ENCODE measurements at regions not wholly inside any gene's neighbourhood (a gene's known extent, or its start where the extent isn't known, plus 50 kb on each side); places are given as distances from the start of the nearest gene placed in this dataset.
"Not testable (repeated sequence)": the region's sequence is repeated elsewhere in the genome, so short reads cannot be mapped to it uniquely, and the experiment has no call there.

GRCh38 chr6:148016013-148016412, 326.6 kb upstream of the SASH1 start:
- H3K27me3 ChIP-seq (ENCODE audit: insufficient read depth, low read length, poor library complexity): no peaks in the 10 kb centered on the region
- H3K4me1 ChIP-seq (ENCODE audit: insufficient read depth, low read length): no peaks in the 10 kb centered on the region
- DNase-seq (no peak), ATAC-seq (ENCODE audit: insufficient read depth, low read depth) (no peak)
- no peak overlapping the region for H3K27ac ChIP-seq (ENCODE audit: low read length)
- no peak overlapping the region for H3K4me3 ChIP-seq (ENCODE audit: low read depth in 1 of 2, low read length in 2 of 2)
- TF ChIP-seq EZH2 (IDR thresholded peaks at IDR 0.05; ENCODE audit: borderline replicate concordance, low read depth, low read length, severe bottlenecking): no peak
- TF ChIP-seq CTCF (IDR thresholded peaks at IDR 0.05; ENCODE audit: borderline replicate concordance, extremely low read depth, low read length, poor library complexity, severe bottlenecking): no peak
- H3K79me2 ChIP-seq (ENCODE audit: insufficient read depth, low read length): no peaks in the 10 kb centered on the region
- no peak overlapping the region for H2AFZ ChIP-seq (ENCODE audit: low read depth, low read length)
- no peak overlapping the region for H3K4me2 ChIP-seq (ENCODE audit: insufficient read depth, low read length)
- H3K9ac ChIP-seq (ENCODE audit: low read depth, low read length): no peak overlapping the region
- H4K20me1 ChIP-seq (ENCODE audit: insufficient read depth, low read length): no peaks in the 10 kb centered on the region
- H3K36me3 ChIP-seq (ENCODE audit: insufficient read depth, low read length): no peaks in the 10 kb centered on the region
- H3K9me3 ChIP-seq (ENCODE audit: insufficient read depth, low read length, severe bottlenecking): peaks cover 8% of the 10 kb centered on the region

DNA sequence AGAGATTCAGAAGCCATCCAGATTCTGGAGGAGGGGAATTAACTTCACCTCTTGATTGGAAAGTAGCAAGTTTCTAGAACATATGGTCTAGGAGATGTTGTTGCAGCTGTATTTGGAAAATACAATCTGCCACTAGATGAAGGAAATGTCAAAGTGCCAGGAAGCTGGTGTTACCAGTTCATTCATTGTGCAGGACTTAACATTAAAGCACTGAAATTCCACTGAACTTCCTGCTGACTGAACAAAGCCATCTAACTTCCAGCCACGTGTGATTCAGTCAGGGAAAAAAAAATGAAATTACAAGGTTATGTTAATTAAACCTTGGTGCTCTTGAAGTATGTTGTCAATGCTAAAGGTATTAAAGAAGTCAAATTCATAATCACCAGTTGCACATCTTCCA, 321.5 kb upstream of the SASH1 start:
- no peak for DNase-seq
- Histone ChIP-seq H3K79me2 (ENCODE audit: insufficient read depth, low read length) (no peaks in the 10 kb centered on the region), H3K9me3 (ENCODE audit: insufficient read depth, low read length, severe bottlenecking) (no peaks in the 10 kb centered on the region), H3K4me1 (ENCODE audit: insufficient read depth, low read length) (no peaks in the 10 kb centered on the region), H3K36me3 (ENCODE audit: insufficient read depth, low read length) (no peaks in the 10 kb centered on the region), H4K20me1 (ENCODE audit: insufficient read depth, low read length) (no peaks in the 10 kb centered on the region), H3K27me3 (ENCODE audit: insufficient read depth, low read length, poor library complexity) (no peaks in the 10 kb centered on the region), H3K27ac (ENCODE audit: low read length) (no peak overlapping the region), H3K4me2 (ENCODE audit: insufficient read depth, low read length) (no peak overlapping the region), H2AFZ (ENCODE audit: low read depth, low read length) (no peak overlapping the region), H3K4me3 (ENCODE audit: low read depth in 1 of 2, low read length in 2 of 2) (no peak overlapping the region), H3K9ac (ENCODE audit: low read depth, low read length) (no peak overlapping the region)
- no peak for ATAC-seq (ENCODE audit: insufficient read depth, low read depth)
- no peak for TF ChIP-seq EZH2 (IDR thresholded peaks at IDR 0.05; ENCODE audit: borderline replicate concordance, low read depth, low read length, severe bottlenecking)
- no peak for TF ChIP-seq CTCF (IDR thresholded peaks at IDR 0.05; ENCODE audit: borderline replicate concordance, extremely low read depth, low read length, poor library complexity, severe bottlenecking)

DNA sequence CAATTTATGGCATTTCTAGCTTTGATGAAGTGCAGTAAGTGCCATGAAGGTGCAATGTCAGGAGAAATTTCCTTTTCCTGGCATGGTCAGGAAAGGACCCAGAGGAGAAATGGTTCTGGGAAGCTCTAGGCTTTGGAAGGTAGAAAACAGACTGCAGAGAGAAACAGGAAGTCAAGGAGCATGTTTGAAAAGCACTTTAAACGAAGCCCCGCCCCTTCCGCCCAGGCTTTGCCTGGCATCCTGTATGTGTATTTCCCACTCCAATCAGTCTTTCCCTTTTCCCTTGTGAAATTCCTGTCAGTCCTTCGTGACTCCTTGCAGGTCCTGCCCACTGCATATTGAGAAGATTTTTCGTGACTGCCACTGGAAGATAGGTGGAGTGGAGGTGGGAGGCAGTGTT, 320.9 kb upstream of the SASH1 start:
- no peaks in the 10 kb centered on the region for H3K4me1 ChIP-seq (ENCODE audit: insufficient read depth, low read length)
- no peaks in the 10 kb centered on the region for H3K36me3 ChIP-seq (ENCODE audit: insufficient read depth, low read length)
- ATAC-seq (ENCODE audit: insufficient read depth, low read depth): no peak
- H3K4me2 ChIP-seq (ENCODE audit: insufficient read depth, low read length): no peak overlapping the region
- TF ChIP-seq EZH2 (IDR thresholded peaks at IDR 0.05; ENCODE audit: borderline replicate concordance, low read depth, low read length, severe bottlenecking): no peak
- TF ChIP-seq CTCF (IDR thresholded peaks at IDR 0.05; ENCODE audit: borderline replicate concordance, extremely low read depth, low read length, poor library complexity, severe bottlenecking): no peak
- DNase-seq: no peak
- no peaks in the 10 kb centered on the region for H3K9me3 ChIP-seq (ENCODE audit: insufficient read depth, low read length, severe bottlenecking)
- no peaks in the 10 kb centered on the region for H4K20me1 ChIP-seq (ENCODE audit: insufficient read depth, low read length)
- no peaks in the 10 kb centered on the region for H3K79me2 ChIP-seq (ENCODE audit: insufficient read depth, low read length)
- no peak overlapping the region for H2AFZ ChIP-seq (ENCODE audit: low read depth, low read length)
- H3K9ac ChIP-seq (ENCODE audit: low read depth, low read length): no peak overlapping the region
- H3K4me3 ChIP-seq (ENCODE audit: low read depth in 1 of 2, low read length in 2 of 2): no peak overlapping the region
- no peaks in the 10 kb centered on the region for H3K27me3 ChIP-seq (ENCODE audit: insufficient read depth, low read length, poor library complexity)
- no peak overlapping the region for H3K27ac ChIP-seq (ENCODE audit: low read length)

- H3K4me2 ChIP-seq (ENCODE audit: insufficient read depth, low read length); H3K9ac ChIP-seq (ENCODE audit: low read depth, low read length); H3K27me3 ChIP-seq (ENCODE audit: insufficient read depth, low read length, poor library complexity); H3K9me3 ChIP-seq (ENCODE audit: insufficient read depth, low read length, severe bottlenecking); H3K79me2 ChIP-seq (ENCODE audit: insufficient read depth, low read length); H3K4me3 ChIP-seq (ENCODE audit: low read depth in 1 of 2, low read length in 2 of 2); H4K20me1 ChIP-seq (ENCODE audit: insufficient read depth, low read length); H3K36me3 ChIP-seq (ENCODE audit: insufficient read depth, low read length); H3K27ac ChIP-seq (ENCODE audit: low read length); ATAC-seq (ENCODE audit: insufficient read depth, low read depth); DNase-seq; H3K4me1 ChIP-seq (ENCODE audit: insufficient read depth, low read length); H2AFZ ChIP-seq (ENCODE audit: low read depth, low read length): not testable (repeated sequence)
Observed at GRCh38 chr6:148022279-148022678, 320.4 kb upstream of the SASH1 start.
